IMR-90 (cell line): ENCODE measurements at regions not wholly inside any gene's neighbourhood (a gene's known extent, or its start where the extent isn't known, plus 50 kb on each side); places are given as distances from the start of the nearest gene placed in this dataset.

ENCODE experiments used
- ATAC-seq: fragments of 200-7000 bp; cut with Tn5 transposase; 2 replicates; pipeline ENCODE4 v1.9.1; 2020; ENCODE audit warnings: low read depth, mild to moderate bottlenecking, moderate library complexity
- BruUV-seq: library from RNA; stranded (reverse); fragments of 400-500 nt; replicated peaks from 2 replicates; lab custom pipeline; 2021; lab: Mats Ljungman, UMichigan
- CTCF ChIA-PET: fragments of 300-600 bp; formaldehyde crosslinking; extraction: SDS; loops from one replicate; lab custom pipeline; 2021; ENCODE audit warnings: antibody characterized with exemption; lab: Yijun Ruan, JAX
- POLR2A ChIA-PET: fragments of 300-600 bp; sonication (Branson Sonifier 250); formaldehyde crosslinking; loops from one replicate; lab custom pipeline; 2022; ENCODE audit warnings: antibody characterized with exemption; ENCODE audit not compliant: unreplicated experiment; lab: Charles Lee
- DNase-seq: peaks from one replicate; pipeline ENCODE4 v3.0.0; 2013
- H2AFZ ChIP-seq: replicated peaks from 2 replicates; pipeline ENCODE3; 2013; ENCODE audit warnings: low read length, mild to moderate bottlenecking; ENCODE audit not compliant: poor library complexity
- H2AK5ac ChIP-seq: 2 replicates; pipeline ENCODE4 v1.6.1; 2013; ENCODE audit warnings: low read depth, low read length, inconsistent platforms
- H2AK9ac ChIP-seq: replicated peaks from 2 replicates; pipeline ENCODE3; 2013; ENCODE audit warnings: mild to moderate bottlenecking, low read depth, low read length, moderate library complexity; ENCODE audit not compliant: poor library complexity
- H2BK120ac ChIP-seq: 2 replicates; pipeline ENCODE4 v1.6.1; 2013; ENCODE audit warnings: low read depth, low read length, inconsistent platforms
- H2BK15ac ChIP-seq: 3 replicates; pipeline ENCODE4 v1.6.1; 2013; ENCODE audit warnings: low read depth, low read length, inconsistent platforms
- H2BK20ac ChIP-seq: 2 replicates; pipeline ENCODE4 v1.6.1; 2013; ENCODE audit warnings: low read depth, mild to moderate bottlenecking, inconsistent platforms, low read length, moderate library complexity
- H2BK5ac ChIP-seq: 2 replicates; pipeline ENCODE4 v1.6.1; 2013; ENCODE audit warnings: mild to moderate bottlenecking, low read depth, low read length, inconsistent platforms; ENCODE audit not compliant: poor library complexity, severe bottlenecking
- H3K14ac ChIP-seq: replicated peaks from 2 replicates; pipeline ENCODE4 v1.6.1; 2013; ENCODE audit warnings: low read depth, low read length, inconsistent platforms
- H3K18ac ChIP-seq: 2 replicates; pipeline ENCODE4 v1.6.1; 2013; ENCODE audit warnings: low read depth, low read length, control low read depth
- H3K23ac ChIP-seq: 2 replicates; pipeline ENCODE4 v1.6.1; 2013; ENCODE audit warnings: low read depth, low read length, inconsistent platforms
- H3K27ac ChIP-seq: 2 replicates; pipeline ENCODE4 v1.5.1; 2013; ENCODE audit warnings: mild to moderate bottlenecking, control low read depth, low read length; ENCODE audit not compliant: insufficient read depth
- H3K27me3 ChIP-seq: 2 replicates; pipeline ENCODE4 v1.6.1; 2013; ENCODE audit warnings: low read length; ENCODE audit not compliant: control insufficient read depth, insufficient read depth
- H3K36me3 ChIP-seq: 2 replicates; pipeline ENCODE4 v1.6.1; 2013; ENCODE audit warnings: low read length, mixed read lengths; ENCODE audit not compliant: control insufficient read depth, insufficient read depth
- H3K4ac ChIP-seq: 2 replicates; pipeline ENCODE4 v1.6.1; 2013; ENCODE audit warnings: low read depth, low read length, inconsistent platforms
- H3K4me1 ChIP-seq: 2 replicates; pipeline ENCODE4 v1.6.1; 2013; ENCODE audit warnings: low read length, mixed read lengths; ENCODE audit not compliant: control insufficient read depth, insufficient read depth
- H3K4me2 ChIP-seq: 2 replicates; pipeline ENCODE4 v1.6.1; 2013; ENCODE audit warnings: low read depth, mild to moderate bottlenecking, control low read depth, low read length, moderate library complexity
- H3K4me3 ChIP-seq: 2 replicates; pipeline ENCODE4 v1.5.1; 2013; ENCODE audit warnings: low read depth, mild to moderate bottlenecking, control low read depth, low read length, moderate library complexity; ENCODE audit not compliant: insufficient read depth
- H3K56ac ChIP-seq: 2 replicates; pipeline ENCODE4 v1.6.1; 2013; ENCODE audit warnings: low read length, inconsistent platforms; ENCODE audit not compliant: insufficient read depth; ENCODE audit errors: extremely low read depth
- H3K79me1 ChIP-seq, 2 experiments: 2 replicates each; pipeline ENCODE4 v1.6.1; 2013; ENCODE audit warnings: low read length in 2 of 2, inconsistent platforms in 1 of 2, low read depth in 1 of 2
- H3K9ac ChIP-seq: 2 replicates; pipeline ENCODE4 v1.6.1; 2013; ENCODE audit warnings: low read depth, low read length, control low read depth
- H3K9me1 ChIP-seq: 2 replicates; pipeline ENCODE4 v1.6.1; 2013; ENCODE audit warnings: low read length, inconsistent platforms; ENCODE audit not compliant: insufficient read depth
- H3K9me3 ChIP-seq: 2 replicates; pipeline ENCODE4 v1.6.1; 2013; ENCODE audit warnings: low read length; ENCODE audit not compliant: control insufficient read depth, insufficient read depth
- H4K20me1 ChIP-seq: 2 replicates; pipeline ENCODE4 v1.6.1; 2013; ENCODE audit warnings: low read length, inconsistent platforms; ENCODE audit not compliant: insufficient read depth
- H4K5ac ChIP-seq: 2 replicates; pipeline ENCODE4 v1.6.1; 2013; ENCODE audit warnings: mild to moderate bottlenecking, low read depth, low read length, control low read depth
- H4K8ac ChIP-seq, 2 experiments: 2 replicates each; pipeline ENCODE4 v1.6.1; 2013; ENCODE audit warnings: low read depth in 2 of 2, low read length in 2 of 2, control low read depth in 1 of 2, inconsistent platforms in 1 of 2
- H4K91ac ChIP-seq: 2 replicates; pipeline ENCODE4 v1.6.1; 2013; ENCODE audit warnings: low read depth, low read length, inconsistent platforms; ENCODE audit not compliant: insufficient read depth
- BHLHE40 ChIP-seq: fragments of 150-350 bp; IDR thresholded peaks from 2 replicates; pipeline ENCODE4 v1.6.1; 2016; ENCODE audit warnings: mild to moderate bottlenecking, low read depth, low read length
- CEBPB ChIP-seq: IDR thresholded peaks from 2 replicates; pipeline ENCODE4 v1.6.1; 2012; ENCODE audit warnings: low read depth, low read length, improper control_type of control experiment
- CHD1 ChIP-seq: IDR thresholded peaks from 2 replicates; pipeline ENCODE4 v1.6.1; 2012; ENCODE audit warnings: low read depth, low read length, improper control_type of control experiment
- CTCF ChIP-seq: conservative IDR thresholded peaks from 2 replicates; pipeline ENCODE4 v1.5.1; 2012; ENCODE audit warnings: mild to moderate bottlenecking, low read depth, low read length, improper control_type of control experiment
- ELK1 ChIP-seq: fragments of 150-350 bp; IDR thresholded peaks from 2 replicates; pipeline ENCODE4 v1.6.1; 2016; ENCODE audit warnings: low read depth, mild to moderate bottlenecking, low read length, moderate library complexity, borderline replicate concordance
- FOS ChIP-seq: fragments of 150-350 bp; IDR thresholded peaks from 2 replicates; pipeline ENCODE4 v1.6.1; 2016; ENCODE audit warnings: low read depth, low read length
- MAFK ChIP-seq: IDR thresholded peaks from 2 replicates; pipeline ENCODE4 v1.6.1; 2012; ENCODE audit warnings: low read depth, low read length, improper control_type of control experiment
- MAZ ChIP-seq: IDR thresholded peaks from 2 replicates; pipeline ENCODE4 v1.6.1; 2012; ENCODE audit warnings: low read depth, mild to moderate bottlenecking, low read length, improper control_type of control experiment, moderate library complexity, borderline replicate concordance
- MXI1 ChIP-seq: IDR thresholded peaks from 2 replicates; pipeline ENCODE4 v1.6.1; 2012; ENCODE audit warnings: low read depth, mild to moderate bottlenecking, low read length, moderate library complexity, borderline replicate concordance
- NFE2L2 ChIP-seq: fragments of 150-350 bp; IDR thresholded peaks from 2 replicates; pipeline ENCODE4 v1.6.1; 2016; ENCODE audit warnings: low read depth, mild to moderate bottlenecking, low read length
- POLR2A ChIP-seq: IDR thresholded peaks from 2 replicates; pipeline ENCODE4 v1.6.1; 2012; ENCODE audit warnings: mild to moderate bottlenecking, low read depth, low read length
- RAD21 ChIP-seq: IDR thresholded peaks from 2 replicates; pipeline ENCODE4 v1.6.1; 2012; ENCODE audit warnings: low read length, improper control_type of control experiment
- RCOR1 ChIP-seq: IDR thresholded peaks from 2 replicates; pipeline ENCODE4 v1.6.1; 2012; ENCODE audit warnings: mild to moderate bottlenecking, low read length, improper control_type of control experiment; ENCODE audit not compliant: insufficient replicate concordance
- RFX5 ChIP-seq: IDR thresholded peaks from 2 replicates; pipeline ENCODE4 v1.8.0; 2012; ENCODE audit warnings: low read depth, mild to moderate bottlenecking, low read length, moderate library complexity
- SMC3 ChIP-seq: fragments of 150-350 bp; IDR thresholded peaks from 2 replicates; pipeline ENCODE4 v1.6.1; 2016; ENCODE audit warnings: low read depth, mild to moderate bottlenecking, antibody characterized with exemption, low read length, moderate library complexity
- USF2 ChIP-seq: fragments of 150-350 bp; IDR thresholded peaks from 2 replicates; pipeline ENCODE4 v1.6.1; 2017; ENCODE audit warnings: mild to moderate bottlenecking, antibody characterized with exemption, low read length, low read depth
- WGBS, 2 experiments: methylation state at CpG; one replicate each; pipeline versions ENCODE4 v1.1.5 to v1.1.7; 2013; ENCODE audit warnings: missing lambda C conversion rate in 2 of 2; ENCODE audit not compliant: insufficient read length in 1 of 2; ENCODE audit errors: extremely low coverage in 2 of 2; 5-methylcytosine and 5-hydroxymethylcytosine counted together
- dilution Hi-C: fragments of 300-500 bp; cut with HindIII; formaldehyde crosslinking; loops from one replicate; pipeline ENCODE4 v1.14.3; 2018; ENCODE audit warnings: low sequenced_read_pairs; ENCODE audit not compliant: unreplicated experiment
- in situ Hi-C: fragments of 300-500 bp; cut with MboI; formaldehyde crosslinking; loops from 3 replicates; pipeline ENCODE4 v1.14.3; 2019; ENCODE audit warnings: low sequenced_read_pairs, inconsistent platforms, mixed read lengths
- intact Hi-C: fragments of 100-400 bp; cut with micrococcal nuclease; formaldehyde crosslinking; loops from 2 replicates; pipeline ENCODE4 v1.10.0; 2022

GRCh38 chr17:79482727-79483521 lies 127.9 kb downstream of the RBFOX3 start:
- H3K23ac ChIP-seq: no peak overlapping the region
- ChIA-PET CTCF (no interaction called here), POLR2A (no interaction called here)
- H3K36me3 ChIP-seq: no peaks in the 10 kb centered on the region
- H3K79me1 ChIP-seq: no peaks in the 10 kb centered on the region
- no peak overlapping the region for H2BK20ac ChIP-seq
- no peak overlapping the region for H3K56ac ChIP-seq
- H3K4me3 ChIP-seq: no peak overlapping the region
- H4K20me1 ChIP-seq: no peaks in the 10 kb centered on the region
- peaks cover 13% of the 10 kb centered on the region; the same call in 1 of the 2 replicates for H3K27me3 ChIP-seq
- no peak overlapping the region for H2AK5ac ChIP-seq
- no peak overlapping the region for H3K18ac ChIP-seq
- H3K9me1 ChIP-seq: no peaks in the 10 kb centered on the region
- H4K5ac ChIP-seq: no peak overlapping the region
- H3K4me2 ChIP-seq: no peak overlapping the region
- in situ Hi-C loops (no loop called here), dilution Hi-C loops (no loop called here), intact Hi-C loops (no loop called here)
- H3K9me3 ChIP-seq: no peaks in the 10 kb centered on the region
- H2BK15ac ChIP-seq: no peak overlapping the region
- no peak overlapping the region for H3K9ac ChIP-seq
- H4K8ac ChIP-seq: no peak overlapping the region
- no peak overlapping the region for H3K14ac ChIP-seq
- no peak overlapping the region for H2BK120ac ChIP-seq
- no peaks in the 10 kb centered on the region for H3K4me1 ChIP-seq
- H4K91ac ChIP-seq: no peak overlapping the region
- 17% methylated on average over 10 of the region's 17 CpGs; no CpG with 5 or more reads in 1 of the 2 experiments for WGBS, 2 experiments
- H2AK9ac ChIP-seq: no peak overlapping the region
- TF ChIP-seq MAFK (no peak), CHD1 (no peak), RAD21 (no peak), ELK1 (no peak), FOS (no peak), CTCF (no peak), MAZ (no peak), USF2 (no peak), RCOR1 (no peak), RFX5 (no peak), POLR2A (no peak), SMC3 (no peak), NFE2L2 (no peak), BHLHE40 (no peak), CEBPB (no peak), MXI1 (no peak)
- no TSS peak for BruUV-seq
- no peak overlapping the region for H3K27ac ChIP-seq
- no peak overlapping the region for H2BK5ac ChIP-seq
- H3K4ac ChIP-seq: no peak overlapping the region
- H2AFZ ChIP-seq: no peak overlapping the region
- DNase-seq (no peak), ATAC-seq (no peak)
